LNCaP clone FGC (cell line): ENCODE measurements at regions not wholly inside any gene's neighbourhood (a gene's known extent, or its start where the extent isn't known, plus 50 kb on each side); places are given as distances from the start of the nearest gene placed in this dataset.

Source experiments
- DNase-seq: peaks from one replicate; pipeline ENCODE4 v3.0.0-alpha.2; 2011; ENCODE audit warnings: low read depth
- H3K4me3 ChIP-seq: 2 replicates; pipeline ENCODE4 v1.5.1; 2011; ENCODE audit warnings: mild to moderate bottlenecking, low read depth, low read length, control low read depth
- CTCF ChIP-seq: IDR thresholded peaks from 2 replicates; pipeline ENCODE4 v1.5.1; 2012; ENCODE audit warnings: mild to moderate bottlenecking; ENCODE audit not compliant: control insufficient read depth, insufficient read depth; ENCODE audit errors: extremely low read depth

GRCh38 chr5:105506692-105507277 lies 1944.2 kb upstream of the NUDT12 start:
- peak; percentile 78 for TF ChIP-seq CTCF
- no peak for DNase-seq
- H3K4me3 ChIP-seq, result no peak overlapping the region

- no peak overlapping the region for H3K4me3 ChIP-seq
- no peak for DNase-seq
- no peak for TF ChIP-seq CTCF
Measured at GRCh38 chr5:105503950-105504349, 1941.4 kb upstream of the NUDT12 start.

DNA sequence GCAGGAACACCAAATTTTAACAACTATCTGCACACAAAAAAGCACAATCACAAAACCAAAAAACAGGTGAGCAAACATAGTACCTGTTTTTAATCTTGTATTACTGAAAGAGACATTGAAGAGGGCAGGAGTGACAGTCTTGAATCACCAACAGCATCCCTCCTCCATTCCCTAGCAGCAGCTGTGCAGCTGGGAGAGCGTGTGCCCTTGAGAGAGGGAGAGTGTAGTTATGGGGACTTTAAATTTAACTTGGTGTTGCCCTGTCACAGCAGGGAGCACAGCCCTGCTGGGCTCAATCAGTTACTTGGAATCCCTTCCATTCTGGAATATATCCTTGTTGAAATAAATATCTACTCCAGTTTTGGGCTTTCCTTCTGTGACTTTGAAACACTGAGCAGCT lies 1938.7 kb upstream of the NUDT12 start:
- no peak for TF ChIP-seq CTCF
- no peak for DNase-seq
- H3K4me3 ChIP-seq, result no peak overlapping the region

DNA sequence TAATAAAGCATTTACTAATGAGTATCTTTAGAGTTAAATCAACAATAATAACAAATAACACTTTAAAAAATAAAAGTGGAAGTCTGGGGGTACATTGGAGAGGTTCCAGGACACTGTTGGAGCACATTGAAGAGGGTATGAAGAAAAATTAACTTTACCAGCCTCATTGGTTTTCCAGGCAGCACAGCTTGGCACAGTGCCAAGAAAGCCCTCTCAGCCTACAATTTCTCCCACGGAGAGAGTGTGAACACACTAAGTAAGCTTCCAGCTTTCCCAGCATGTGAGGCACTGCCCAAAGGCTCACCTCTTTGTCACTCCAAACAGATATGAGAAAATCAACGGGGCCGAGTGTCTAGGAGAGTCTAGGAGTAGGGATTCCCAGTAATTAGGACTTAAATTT lies 1912.8 kb upstream of the NUDT12 start:
- TF ChIP-seq CTCF, result no peak
- no peak for DNase-seq
- no peak overlapping the region for H3K4me3 ChIP-seq

GRCh38 chr5:105462377-105462776 lies 1899.8 kb upstream of the NUDT12 start:
- H3K4me3 ChIP-seq, result no peak overlapping the region
- no peak for TF ChIP-seq CTCF
- no peak for DNase-seq

DNA sequence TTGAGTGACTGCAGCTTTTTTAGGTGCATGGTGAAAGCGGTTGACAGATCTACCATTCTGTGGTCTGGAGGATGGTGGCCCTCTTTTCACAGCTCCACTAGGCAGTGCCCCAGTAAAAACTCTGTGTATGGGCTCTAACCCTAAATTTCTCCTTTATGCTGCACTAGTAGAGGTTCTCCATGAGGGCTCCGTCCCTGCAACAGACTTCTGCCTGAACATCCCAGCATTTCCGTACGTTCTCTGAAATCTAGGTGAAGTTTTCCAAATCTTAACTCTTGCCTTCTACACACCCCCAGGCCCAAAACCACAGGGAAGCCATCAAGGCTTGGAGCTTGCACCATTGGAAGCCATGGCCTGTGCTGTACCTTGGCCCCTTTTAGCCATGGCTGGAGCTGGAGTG lies 1898.1 kb upstream of the NUDT12 start:
- no peak for TF ChIP-seq CTCF
- no peak for DNase-seq
- no peak overlapping the region for H3K4me3 ChIP-seq

DNA sequence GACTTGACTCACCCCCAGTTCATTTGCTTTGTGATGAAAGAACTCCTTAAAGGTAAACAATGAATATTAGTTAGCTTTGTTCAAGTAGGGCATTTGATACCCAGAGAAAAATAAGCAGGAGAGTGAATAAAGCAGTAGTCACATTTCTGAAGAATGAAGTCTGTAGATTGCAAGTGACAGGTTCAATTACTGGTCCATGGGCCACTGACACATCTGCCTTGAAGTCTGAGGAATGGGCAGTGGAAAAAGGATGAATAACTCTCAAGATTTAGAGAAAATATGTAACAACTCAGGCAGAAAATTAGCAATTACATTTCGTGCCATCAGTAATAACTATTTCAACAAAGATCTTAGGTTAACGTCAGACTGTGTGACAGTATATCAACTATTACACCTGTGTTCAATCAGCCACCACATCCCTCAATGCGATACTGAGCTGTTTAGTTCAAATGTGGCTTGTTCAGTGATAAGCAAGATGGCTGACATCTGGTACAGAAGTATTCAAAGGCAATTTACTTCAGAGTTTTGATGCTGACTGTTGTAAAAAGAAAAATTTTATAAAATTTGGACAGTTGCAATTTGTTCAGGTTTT lies 1890.7 kb upstream of the NUDT12 start:
- H3K4me3 ChIP-seq, result no peak overlapping the region
- TF ChIP-seq CTCF, result no peak
- no peak for DNase-seq
